Osteocyte (in vitro differentiated cells): ENCODE measurements at regions not wholly inside any gene's neighbourhood (a gene's known extent, or its start where the extent isn't known, plus 50 kb on each side); places are given as distances from the start of the nearest gene placed in this dataset.
A peak's percentile ranks its signal among the peaks of the same experiment; 100 is the strongest.

Experiments
- DNase-seq: peaks from one replicate; pipeline ENCODE4 v3.0.0; 2021; ENCODE audit warnings: mixed read lengths; ENCODE audit not compliant: unreplicated experiment; ENCODE audit errors: extremely low spot score
- H3K27ac Mint-ChIP-seq: one replicate; pipeline ENCODE4 v1.8.0; 2021; ENCODE audit warnings: mild to moderate bottlenecking, mixed read lengths; ENCODE audit not compliant: unreplicated experiment
- H3K27me3 Mint-ChIP-seq: one replicate; pipeline ENCODE4 v1.8.0; 2021; ENCODE audit warnings: mixed read lengths; ENCODE audit not compliant: unreplicated experiment
- H3K36me3 Mint-ChIP-seq: one replicate; pipeline ENCODE4 v1.8.0; 2021; ENCODE audit warnings: mixed read lengths; ENCODE audit not compliant: unreplicated experiment
- H3K4me1 Mint-ChIP-seq: one replicate; pipeline ENCODE4 v1.8.0; 2021; ENCODE audit warnings: mixed read lengths; ENCODE audit not compliant: unreplicated experiment
- H3K4me3 Mint-ChIP-seq: one replicate; pipeline ENCODE4 v1.8.0; 2021; ENCODE audit warnings: mild to moderate bottlenecking, moderate library complexity, mixed read lengths; ENCODE audit not compliant: unreplicated experiment
- H3K9me3 Mint-ChIP-seq: one replicate; pipeline ENCODE4 v1.8.0; 2021; ENCODE audit warnings: mixed read lengths; ENCODE audit not compliant: unreplicated experiment
- TF ChIP-seq, protein P1 (sequence below): fragments of 200-600 bp; sonication (generic); IDR thresholded peaks from 2 replicates; pipeline ENCODE4 v1.5.0; 2021; ENCODE audit warnings: antibody characterized with exemption, mild to moderate bottlenecking, moderate library complexity

DNA sequence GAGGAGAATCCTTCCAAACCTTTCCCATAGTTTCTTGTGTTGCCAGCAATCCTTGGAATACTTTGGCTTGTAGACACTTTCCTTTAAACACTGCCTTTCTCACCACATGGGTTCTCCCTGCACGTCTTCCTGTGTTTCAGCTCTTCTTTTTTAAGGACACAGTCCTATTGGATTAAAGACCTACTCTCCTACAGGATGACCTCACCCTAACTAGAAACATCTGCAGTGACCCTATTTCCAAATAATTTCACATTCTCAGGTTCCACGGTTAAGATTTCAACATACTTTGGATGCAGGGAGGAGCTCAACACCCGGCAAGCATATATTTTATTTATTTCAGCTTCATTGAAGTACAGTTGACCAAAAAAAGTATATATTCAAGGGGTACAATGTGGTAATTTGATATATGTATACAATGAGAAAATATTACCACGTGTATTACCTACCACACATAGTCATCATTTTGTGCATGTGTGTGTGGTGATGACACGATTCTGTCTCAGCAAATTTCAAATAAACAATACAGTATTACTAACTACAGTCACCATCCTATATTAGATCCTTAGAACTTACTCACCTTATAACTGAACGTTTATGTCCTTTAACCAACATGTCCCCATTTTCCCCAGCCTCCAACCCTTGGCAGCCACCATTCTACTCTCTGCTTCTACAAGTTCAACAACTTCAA lies 745.0 kb downstream of the CBLN2 start:
- Mint-ChIP-seq H3K9me3 (peaks cover 26% of the 10 kb centered on the region), H3K4me1 (no peaks in the 10 kb centered on the region), H3K4me3 (no peak overlapping the region), H3K27ac (no peak overlapping the region), H3K36me3 (no peaks in the 10 kb centered on the region), H3K27me3 (no peaks in the 10 kb centered on the region)
- DNase-seq: no peak
- TF ChIP-seq, protein P1, sequence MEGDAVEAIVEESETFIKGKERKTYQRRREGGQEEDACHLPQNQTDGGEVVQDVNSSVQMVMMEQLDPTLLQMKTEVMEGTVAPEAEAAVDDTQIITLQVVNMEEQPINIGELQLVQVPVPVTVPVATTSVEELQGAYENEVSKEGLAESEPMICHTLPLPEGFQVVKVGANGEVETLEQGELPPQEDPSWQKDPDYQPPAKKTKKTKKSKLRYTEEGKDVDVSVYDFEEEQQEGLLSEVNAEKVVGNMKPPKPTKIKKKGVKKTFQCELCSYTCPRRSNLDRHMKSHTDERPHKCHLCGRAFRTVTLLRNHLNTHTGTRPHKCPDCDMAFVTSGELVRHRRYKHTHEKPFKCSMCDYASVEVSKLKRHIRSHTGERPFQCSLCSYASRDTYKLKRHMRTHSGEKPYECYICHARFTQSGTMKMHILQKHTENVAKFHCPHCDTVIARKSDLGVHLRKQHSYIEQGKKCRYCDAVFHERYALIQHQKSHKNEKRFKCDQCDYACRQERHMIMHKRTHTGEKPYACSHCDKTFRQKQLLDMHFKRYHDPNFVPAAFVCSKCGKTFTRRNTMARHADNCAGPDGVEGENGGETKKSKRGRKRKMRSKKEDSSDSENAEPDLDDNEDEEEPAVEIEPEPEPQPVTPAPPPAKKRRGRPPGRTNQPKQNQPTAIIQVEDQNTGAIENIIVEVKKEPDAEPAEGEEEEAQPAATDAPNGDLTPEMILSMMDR: no peak

DNA sequence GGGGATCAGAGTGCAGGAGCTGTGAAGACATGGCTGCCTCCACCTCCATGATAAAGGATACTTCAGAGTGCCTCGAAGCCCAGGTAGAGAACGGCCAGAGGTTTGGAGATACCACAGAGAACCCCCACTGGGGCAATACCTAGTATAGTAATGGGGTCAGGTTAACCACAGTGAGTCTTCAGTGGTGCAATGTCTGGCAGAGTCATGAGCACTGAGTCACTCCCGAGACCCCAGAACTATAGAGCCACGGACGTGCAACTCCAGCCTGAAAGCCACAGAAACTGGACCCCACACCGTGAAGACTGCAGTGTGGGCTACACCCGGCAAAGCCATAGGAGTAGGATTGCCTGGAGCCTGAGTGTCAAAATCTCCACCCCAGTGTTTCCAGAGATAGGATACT lies 746.6 kb downstream of the CBLN2 start:
- Mint-ChIP-seq H3K27ac (no peak overlapping the region), H3K9me3 (peaks cover 20% of the 10 kb centered on the region), H3K4me1 (no peaks in the 10 kb centered on the region), H3K36me3 (no peaks in the 10 kb centered on the region), H3K4me3 (no peak overlapping the region), H3K27me3 (no peaks in the 10 kb centered on the region)
- no peak for DNase-seq
- TF ChIP-seq, protein P1: no peak

DNA sequence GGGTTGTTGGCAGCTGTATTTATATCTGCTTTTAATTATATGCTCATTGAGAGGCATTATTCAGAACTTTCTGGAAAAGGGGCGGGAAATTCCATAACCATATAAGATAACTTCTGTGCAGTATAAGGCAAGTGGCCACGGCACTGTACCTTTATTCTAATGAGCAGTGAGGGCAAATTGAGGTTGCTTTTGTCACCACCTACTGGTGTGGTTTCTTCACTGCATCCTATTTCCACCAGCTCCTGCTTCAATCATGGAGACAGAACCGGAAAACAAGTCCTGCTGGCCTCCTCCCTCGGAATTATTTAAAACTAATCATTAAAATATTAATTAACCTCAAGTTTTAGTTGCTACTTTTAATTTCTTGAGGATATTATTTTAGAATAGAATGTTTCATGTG lies 759.4 kb downstream of the CBLN2 start:
- Mint-ChIP-seq H3K4me3 (no peak overlapping the region), H3K27me3 (no peaks in the 10 kb centered on the region), H3K36me3 (no peaks in the 10 kb centered on the region), H3K9me3 (no peaks in the 10 kb centered on the region), H3K27ac (no peak overlapping the region), H3K4me1 (no peaks in the 10 kb centered on the region)
- no peak for DNase-seq
- TF ChIP-seq, protein P1: peak; percentile 22

DNA sequence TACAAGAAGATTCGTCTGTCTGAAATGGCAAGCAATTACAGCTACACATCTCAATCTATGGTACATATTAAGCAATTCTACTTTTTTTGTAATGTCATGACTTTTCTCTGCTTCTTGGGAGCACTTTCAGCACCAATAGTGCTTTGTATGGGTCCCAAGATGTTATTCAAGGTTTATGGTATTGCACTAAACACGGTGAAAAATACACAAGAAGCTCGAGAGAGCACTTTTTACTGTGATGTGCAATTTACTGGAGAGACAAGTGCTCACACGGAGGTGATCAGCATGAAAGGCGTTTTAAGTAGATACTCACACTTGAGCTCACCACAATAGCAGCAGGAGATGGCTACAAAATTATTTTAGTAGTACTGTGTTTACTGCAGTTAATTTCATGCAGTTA lies 783.6 kb downstream of the CBLN2 start:
- TF ChIP-seq, protein P1: no peak
- H3K4me1 Mint-ChIP-seq: no peaks in the 10 kb centered on the region

DNA sequence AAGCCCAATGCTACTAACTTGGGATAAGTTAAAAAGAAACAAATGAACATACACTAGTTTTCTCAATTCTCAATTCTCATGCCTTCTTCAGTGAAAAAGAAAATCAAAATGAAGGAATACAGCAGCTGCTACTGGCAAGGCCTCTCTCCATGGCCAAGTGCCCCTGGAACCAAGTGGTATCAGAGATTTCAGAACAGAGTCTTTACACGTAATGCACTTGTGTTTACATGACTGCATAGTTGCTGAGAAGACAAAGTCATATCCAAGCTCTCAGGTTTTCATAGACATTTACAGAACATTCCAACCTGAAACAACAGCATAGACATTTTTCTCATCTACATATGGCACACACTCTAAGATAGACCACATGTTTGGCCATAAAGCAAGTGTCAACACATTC lies 789.9 kb downstream of the CBLN2 start:
- H3K27me3 Mint-ChIP-seq: no peaks in the 10 kb centered on the region
- peaks cover 30% of the 10 kb centered on the region for H3K9me3 Mint-ChIP-seq
- H3K4me3 Mint-ChIP-seq: no peak overlapping the region
- no peak for DNase-seq
- H3K4me1 Mint-ChIP-seq: no peaks in the 10 kb centered on the region
- TF ChIP-seq, protein P1: no peak
- no peaks in the 10 kb centered on the region for H3K36me3 Mint-ChIP-seq
- no peak overlapping the region for H3K27ac Mint-ChIP-seq

More for the DNA sequence above, 783.6 kb downstream of the CBLN2 start:
- H3K4me3 Mint-ChIP-seq: no peak overlapping the region
- no peak for DNase-seq
- peaks cover 29% of the 10 kb centered on the region for H3K9me3 Mint-ChIP-seq
- no peaks in the 10 kb centered on the region for H3K27me3 Mint-ChIP-seq
- H3K27ac Mint-ChIP-seq: no peak overlapping the region
- no peaks in the 10 kb centered on the region for H3K36me3 Mint-ChIP-seq
